HG02798 (cell line): ENCODE measurements at regions not wholly inside any gene's neighbourhood (a gene's known extent, or its start where the extent isn't known, plus 50 kb on each side); places are given as distances from the start of the nearest gene placed in this dataset.

Experiments
- ATAC-seq: cut with Tn5 transposase; IDR thresholded peaks from one replicate; pipeline ENCODE4 v1.9.1; 2021; ENCODE audit warnings: mild to moderate bottlenecking; ENCODE audit not compliant: unreplicated experiment, poor library complexity

- ATAC-seq = no peak
Measured at GRCh38 chr1:208616776-208617175, 372.6 kb upstream of the PLXNA2 start.

DNA sequence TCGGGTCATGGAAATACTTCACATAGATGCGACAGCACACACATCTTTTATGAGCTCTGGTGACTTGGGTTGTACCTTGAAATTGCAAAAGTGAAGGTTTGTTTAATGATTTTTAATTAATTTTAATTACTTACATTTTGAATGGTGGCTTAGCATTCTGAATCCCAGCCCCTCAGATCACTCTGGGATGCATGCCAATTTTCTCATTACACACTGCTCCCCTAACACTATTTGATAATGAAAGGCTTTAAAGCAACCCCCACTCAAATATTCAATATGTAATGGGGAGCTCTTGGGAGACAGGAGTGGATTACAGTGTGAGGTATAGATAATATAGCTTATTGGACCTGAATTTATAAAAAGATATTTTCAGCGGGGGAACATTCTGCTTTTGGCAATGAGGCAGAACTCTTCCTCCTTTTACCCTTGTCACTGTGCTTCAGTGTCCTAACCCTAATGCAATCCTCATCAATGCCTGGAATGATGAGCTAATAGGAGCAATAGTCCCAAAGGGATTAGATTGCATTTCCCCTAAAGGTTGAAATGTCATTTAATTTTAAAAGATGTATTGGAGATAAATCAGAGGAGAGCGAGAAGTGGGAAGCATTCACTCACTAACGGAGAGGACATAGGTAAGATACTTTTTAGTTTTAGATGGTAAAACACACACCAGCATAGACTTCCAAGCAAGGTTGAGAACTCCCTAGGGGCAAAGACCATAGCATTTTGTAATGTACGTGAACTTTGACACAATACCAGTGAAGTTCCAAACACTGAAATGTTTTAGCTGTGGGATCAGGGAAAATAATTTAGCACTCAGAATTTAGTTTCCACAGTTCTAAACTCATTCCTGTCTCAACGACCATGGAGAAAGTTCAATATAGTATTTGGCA lies 384.1 kb upstream of the PLXNA2 start:
- no peak for ATAC-seq

- no peak for ATAC-seq
Measured at GRCh38 chr1:208631092-208631491, 386.9 kb upstream of the PLXNA2 start.

- no peak for ATAC-seq
Measured at GRCh38 chr1:208631506-208631905, 387.3 kb upstream of the PLXNA2 start.

DNA sequence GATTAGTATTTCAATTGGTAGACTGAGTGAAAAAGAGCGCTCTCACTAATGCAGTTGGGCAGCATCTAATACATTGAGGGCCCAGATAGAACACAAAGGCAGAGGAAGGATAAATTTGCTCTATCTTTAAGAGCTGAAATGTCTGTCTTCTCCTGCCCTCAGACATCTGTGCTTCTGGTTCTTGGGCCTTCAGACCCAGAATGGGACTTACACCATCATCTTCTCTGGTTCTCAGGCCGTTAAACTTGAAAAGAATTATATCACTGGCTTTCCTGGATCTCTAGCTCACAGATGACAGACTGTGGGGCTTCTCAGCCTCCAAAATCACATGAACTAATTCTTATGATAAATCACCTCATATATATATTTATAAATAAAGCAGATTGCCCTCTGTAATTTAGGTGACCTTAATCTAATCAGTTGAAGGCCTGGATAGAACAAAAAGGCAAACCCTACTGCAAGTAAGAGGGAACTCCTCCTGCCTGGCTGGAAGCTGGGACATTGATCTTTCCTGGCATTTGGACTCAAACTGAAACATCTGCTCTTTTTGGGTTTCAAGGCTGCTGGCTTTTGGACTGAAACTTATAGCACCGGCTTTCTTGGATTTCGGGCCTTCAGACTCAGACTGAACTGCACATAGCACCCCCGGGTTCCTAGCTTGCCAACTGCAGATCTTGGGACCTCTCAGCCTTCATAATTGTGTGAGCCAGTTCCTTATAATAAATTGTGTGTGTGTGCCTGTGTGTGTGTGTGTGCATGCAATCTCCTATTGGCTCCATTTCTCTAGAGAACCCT lies 390.4 kb upstream of the PLXNA2 start:
- no peak for ATAC-seq

DNA sequence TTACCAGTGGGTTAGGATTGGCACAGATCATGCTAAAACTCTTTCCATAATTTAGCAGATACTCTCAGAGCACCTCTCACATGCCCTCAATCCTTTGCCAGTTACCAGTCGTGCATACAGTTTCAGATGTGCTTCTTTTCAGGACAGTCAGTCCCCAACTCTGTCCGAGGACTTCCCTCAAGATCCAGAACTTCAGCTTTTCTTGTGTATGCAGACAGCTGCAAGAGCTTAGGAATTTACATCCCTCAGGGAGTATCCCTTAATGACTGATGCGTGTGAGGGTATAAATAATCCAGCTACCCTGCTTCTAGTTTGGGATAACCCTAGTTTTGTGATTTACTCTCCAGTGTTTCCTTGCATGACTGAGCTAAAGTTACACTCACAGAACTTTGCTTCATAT lies 393.0 kb upstream of the PLXNA2 start:
- ATAC-seq = no peak

DNA sequence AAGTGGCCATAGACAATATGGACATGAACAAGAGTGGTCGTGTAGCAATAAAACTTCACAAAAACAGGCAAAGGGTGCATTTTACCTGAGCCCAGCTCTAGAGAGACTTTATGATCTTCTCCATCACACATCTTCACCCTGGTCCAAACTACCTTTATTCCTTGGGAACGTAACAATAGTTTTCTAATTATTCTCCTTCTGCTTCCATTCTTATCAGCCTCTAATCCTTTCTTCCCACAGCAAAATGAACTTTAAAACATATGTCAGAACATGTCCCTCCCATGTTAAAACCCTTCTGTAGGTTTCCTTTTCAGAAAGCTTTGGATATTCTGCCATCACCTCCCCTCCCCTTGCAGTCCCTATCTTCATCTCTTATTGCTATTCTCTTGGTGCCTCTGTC lies 395.2 kb upstream of the PLXNA2 start:
- no peak for ATAC-seq

DNA sequence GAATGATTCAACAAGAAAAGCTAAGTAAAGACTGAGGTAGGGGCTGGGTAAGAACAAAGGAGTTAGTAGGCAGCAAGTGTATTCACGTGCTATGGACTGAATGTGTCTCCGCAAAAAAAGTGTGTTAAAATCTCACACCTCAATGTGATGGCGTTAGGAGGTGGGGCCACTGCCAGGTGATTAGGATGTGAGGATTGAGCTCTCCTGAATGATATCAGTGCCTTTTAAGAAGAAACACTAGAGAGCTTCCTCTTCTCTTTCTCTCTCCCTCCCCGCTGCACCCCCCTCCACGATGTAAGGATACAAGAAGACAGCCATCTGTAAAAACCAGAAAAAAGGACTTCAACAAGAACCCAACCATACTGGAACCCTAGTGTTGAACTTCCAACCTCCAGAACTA lies 396.1 kb upstream of the PLXNA2 start:
- no peak for ATAC-seq

GRCh38 chr1:208641579-208642280 lies 397.5 kb upstream of the PLXNA2 start:
- peak; percentile 57 for ATAC-seq

- no peak for ATAC-seq
Measured at GRCh38 chr1:208643005-208643597, 398.9 kb upstream of the PLXNA2 start.

- ATAC-seq = no peak
Measured at GRCh38 chr1:208644401-208645160, 400.4 kb upstream of the PLXNA2 start.

DNA sequence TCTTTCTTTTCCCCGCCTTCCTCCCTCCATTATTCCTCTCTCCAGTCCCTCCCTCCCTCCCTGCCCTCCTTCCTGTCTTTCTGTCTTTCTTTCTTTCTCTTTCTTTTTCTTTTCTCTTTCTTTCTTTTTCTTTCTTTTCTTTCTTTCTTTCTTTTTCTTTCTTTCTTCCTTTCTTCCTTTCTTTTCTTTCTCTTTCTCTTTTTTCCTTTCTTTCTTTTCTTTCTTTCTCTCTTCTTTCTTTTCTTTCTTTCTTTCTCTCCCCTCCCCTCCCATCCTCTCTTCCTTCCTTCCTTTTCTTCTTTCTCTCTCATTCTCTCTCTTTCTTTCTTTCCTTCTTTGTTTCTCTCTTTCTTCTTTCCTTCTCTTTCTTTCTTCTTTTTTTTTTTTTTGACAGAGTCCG lies 402.2 kb upstream of the PLXNA2 start:
- no peak for ATAC-seq

GRCh38 chr1:208648146-208648545 lies 404.0 kb upstream of the PLXNA2 start:
- ATAC-seq = no peak

GRCh38 chr1:208652296-208653160 lies 408.3 kb upstream of the PLXNA2 start:
- ATAC-seq = peak; percentile 93

- ATAC-seq = no peak
Measured at GRCh38 chr1:208653426-208653825, 409.2 kb upstream of the PLXNA2 start.

- ATAC-seq = no peak
Measured at GRCh38 chr1:208654241-208654640, 410.1 kb upstream of the PLXNA2 start.

- no peak for ATAC-seq
Measured at GRCh38 chr1:208665936-208666335, 421.8 kb upstream of the PLXNA2 start.

GRCh38 chr1:208668991-208669390 lies 424.8 kb upstream of the PLXNA2 start:
- ATAC-seq = no peak

- ATAC-seq = no peak
Measured at GRCh38 chr1:208670778-208671177, 426.6 kb upstream of the PLXNA2 start.
